Right hindlimb (tissue), 1 donor: ENCODE measurements at regions not wholly inside any gene's neighbourhood (a gene's known extent, or its start where the extent isn't known, plus 50 kb on each side); places are given as distances from the start of the nearest gene placed in this dataset.

ENCODE experiments used
- DNase-seq: peaks from one replicate; pipeline ENCODE4 v3.0.0-alpha.2; 2018

GRCh38 chr5:171509467-171509866 is 90.0 kb downstream of the FGF18 start:
- no peak for DNase-seq

- no peak for DNase-seq
Measured at GRCh38 chr5:171512397-171512796, 93.0 kb downstream of the FGF18 start.

GRCh38 chr5:171513591-171513990 is 94.1 kb downstream of the FGF18 start:
- no peak for DNase-seq

GRCh38 chr5:171518916-171519315 is 99.5 kb downstream of the FGF18 start:
- no peak for DNase-seq

- peak; percentile 75 for DNase-seq
Measured at GRCh38 chr5:171520300-171521174, 101.1 kb downstream of the FGF18 start.

- no peak for DNase-seq
Measured at GRCh38 chr5:171521219-171521633, 101.8 kb downstream of the FGF18 start.

- DNase-seq: no peak
Measured at GRCh38 chr5:171521679-171522078, 102.2 kb downstream of the FGF18 start.

GRCh38 chr5:171523781-171524180 is 104.3 kb downstream of the FGF18 start:
- DNase-seq: no peak

GRCh38 chr5:171524466-171524865 is 105.0 kb downstream of the FGF18 start:
- peak; percentile 86 for DNase-seq

GRCh38 chr5:171525085-171525484 is 105.6 kb downstream of the FGF18 start:
- DNase-seq: peak; percentile 53

- no peak for DNase-seq
Measured at GRCh38 chr5:171528036-171528435, 108.6 kb downstream of the FGF18 start.

GRCh38 chr5:171528865-171529614 is 109.6 kb downstream of the FGF18 start:
- no peak for DNase-seq

- DNase-seq: no peak
Measured at GRCh38 chr5:171531638-171532037, 112.2 kb downstream of the FGF18 start.

GRCh38 chr5:171533153-171533552 is 113.7 kb downstream of the FGF18 start:
- DNase-seq: no peak

- DNase-seq: no peak
Measured at GRCh38 chr5:171534043-171534895, 114.8 kb downstream of the FGF18 start.

- no peak for DNase-seq
Measured at GRCh38 chr5:171535162-171535561, 115.7 kb downstream of the FGF18 start.

- DNase-seq: no peak
Measured at GRCh38 chr5:171537070-171537849, 117.8 kb downstream of the FGF18 start.

- no peak for DNase-seq
Measured at GRCh38 chr5:171537923-171538537, 118.6 kb downstream of the FGF18 start.

- DNase-seq: no peak
Measured at GRCh38 chr5:171538681-171539080, 119.2 kb downstream of the FGF18 start.

- no peak for DNase-seq
Measured at GRCh38 chr5:171540865-171541264, 121.4 kb downstream of the FGF18 start.

GRCh38 chr5:171541341-171541776 is 121.9 kb downstream of the FGF18 start:
- no peak for DNase-seq
